PFSK-1 (cell line): ENCODE measurements at regions not wholly inside any gene's neighbourhood (a gene's known extent, or its start where the extent isn't known, plus 50 kb on each side); places are given as distances from the start of the nearest gene placed in this dataset.

ENCODE experiments used
- FOXP2 ChIP-seq: optimal IDR thresholded peaks from 2 replicates; pipeline ENCODE3; 2011; ENCODE audit warnings: borderline replicate concordance, control low read depth, inconsistent platforms; ENCODE audit not compliant: insufficient read depth; ENCODE audit errors: extremely low read length, extremely low read depth
- POLR2AphosphoS5 ChIP-seq: IDR thresholded peaks from 2 replicates; pipeline ENCODE4 v1.6.1; 2012; ENCODE audit warnings: low read depth, mild to moderate bottlenecking, control low read depth, low read length, moderate library complexity
- SIN3A ChIP-seq: IDR thresholded peaks from 2 replicates; pipeline ENCODE4 v1.6.1; 2012; ENCODE audit warnings: mild to moderate bottlenecking, low read length, moderate library complexity, borderline replicate concordance; ENCODE audit not compliant: insufficient read depth
- TAF1 ChIP-seq: IDR thresholded peaks from 2 replicates; pipeline ENCODE4 v1.6.1; 2012; ENCODE audit warnings: low read length, control low read depth, borderline replicate concordance; ENCODE audit not compliant: insufficient read depth
- TF ChIP-seq, protein P1 (sequence below), 2 experiments: IDR thresholded peaks; 2 replicates each; pipeline versions ENCODE4 v1.6.1 to v1.8.0; 2011 to 2012; ENCODE audit warnings: low read depth in 2 of 2, low read length in 2 of 2, control low read depth in 1 of 2, inconsistent platforms in 1 of 2, mild to moderate bottlenecking in 1 of 2, moderate library complexity in 1 of 2; ENCODE audit not compliant: insufficient read depth in 1 of 2

DNA sequence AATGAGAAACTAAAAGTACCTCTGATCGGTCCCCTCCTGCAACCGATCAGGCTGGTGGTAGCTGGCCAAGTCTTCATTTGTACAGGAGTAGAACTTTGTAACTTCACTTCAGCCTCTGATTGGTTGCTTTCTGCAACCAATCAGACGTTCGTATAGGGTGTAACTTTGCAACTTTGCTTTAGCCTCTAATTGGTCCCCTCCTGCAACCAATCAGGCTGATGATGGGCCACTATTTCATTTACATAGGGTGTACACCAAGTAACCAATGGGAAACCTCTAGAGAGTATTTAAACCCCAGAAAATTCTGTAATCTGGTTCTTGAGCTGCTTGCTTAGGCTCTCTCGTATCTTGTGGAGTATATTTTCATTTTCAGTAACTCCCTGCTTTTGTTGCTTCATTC is 445.5 kb downstream of the MED10 start:
- TF ChIP-seq POLR2AphosphoS5 (no peak), SIN3A (no peak), TAF1 (no peak), FOXP2 (no peak)
- TF ChIP-seq, protein P1, sequence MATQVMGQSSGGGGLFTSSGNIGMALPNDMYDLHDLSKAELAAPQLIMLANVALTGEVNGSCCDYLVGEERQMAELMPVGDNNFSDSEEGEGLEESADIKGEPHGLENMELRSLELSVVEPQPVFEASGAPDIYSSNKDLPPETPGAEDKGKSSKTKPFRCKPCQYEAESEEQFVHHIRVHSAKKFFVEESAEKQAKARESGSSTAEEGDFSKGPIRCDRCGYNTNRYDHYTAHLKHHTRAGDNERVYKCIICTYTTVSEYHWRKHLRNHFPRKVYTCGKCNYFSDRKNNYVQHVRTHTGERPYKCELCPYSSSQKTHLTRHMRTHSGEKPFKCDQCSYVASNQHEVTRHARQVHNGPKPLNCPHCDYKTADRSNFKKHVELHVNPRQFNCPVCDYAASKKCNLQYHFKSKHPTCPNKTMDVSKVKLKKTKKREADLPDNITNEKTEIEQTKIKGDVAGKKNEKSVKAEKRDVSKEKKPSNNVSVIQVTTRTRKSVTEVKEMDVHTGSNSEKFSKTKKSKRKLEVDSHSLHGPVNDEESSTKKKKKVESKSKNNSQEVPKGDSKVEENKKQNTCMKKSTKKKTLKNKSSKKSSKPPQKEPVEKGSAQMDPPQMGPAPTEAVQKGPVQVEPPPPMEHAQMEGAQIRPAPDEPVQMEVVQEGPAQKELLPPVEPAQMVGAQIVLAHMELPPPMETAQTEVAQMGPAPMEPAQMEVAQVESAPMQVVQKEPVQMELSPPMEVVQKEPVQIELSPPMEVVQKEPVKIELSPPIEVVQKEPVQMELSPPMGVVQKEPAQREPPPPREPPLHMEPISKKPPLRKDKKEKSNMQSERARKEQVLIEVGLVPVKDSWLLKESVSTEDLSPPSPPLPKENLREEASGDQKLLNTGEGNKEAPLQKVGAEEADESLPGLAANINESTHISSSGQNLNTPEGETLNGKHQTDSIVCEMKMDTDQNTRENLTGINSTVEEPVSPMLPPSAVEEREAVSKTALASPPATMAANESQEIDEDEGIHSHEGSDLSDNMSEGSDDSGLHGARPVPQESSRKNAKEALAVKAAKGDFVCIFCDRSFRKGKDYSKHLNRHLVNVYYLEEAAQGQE (IDR thresholded peaks at IDR 0.05; ENCODE audit: insufficient read depth in 1 of 2, low read depth in 2 of 2, low read length in 2 of 2): no peak
